CD4-positive, alpha-beta memory T cell (primary cell): ENCODE measurements at regions not wholly inside any gene's neighbourhood (a gene's known extent, or its start where the extent isn't known, plus 50 kb on each side); places are given as distances from the start of the nearest gene placed in this dataset.

Source experiments
- CTCF ChIA-PET: fragments of 350-600 bp; sonication (Branson Sonifier 250); formaldehyde crosslinking; loops from one replicate; lab custom pipeline; 2021; ENCODE audit warnings: inconsistent platforms; ENCODE audit not compliant: partially characterized antibody; lab: Charles Lee
- POLR2A ChIA-PET: fragments of 350-600 bp; sonication (Branson Sonifier 250); formaldehyde crosslinking; loops from one replicate; lab custom pipeline; 2021; ENCODE audit not compliant: partially characterized antibody; lab: Charles Lee
- DNase-seq, 5 donors: peaks; one replicate each; pipeline versions ENCODE4 v3.0.0 to v3.0.0-alpha.2; 2020 to 2022; ENCODE audit warnings: mixed read lengths in 1 of 5
- H3K27ac ChIP-seq: one replicate; pipeline ENCODE4 v1.7.0; 2013; ENCODE audit warnings: low read depth, low read length
- H3K27me3 ChIP-seq: 2 replicates; pipeline ENCODE4 v1.7.0; 2013; ENCODE audit warnings: mild to moderate bottlenecking, low read length, moderate library complexity; ENCODE audit not compliant: insufficient read depth
- H3K36me3 ChIP-seq: 2 replicates; pipeline ENCODE4 v1.7.0; 2013; ENCODE audit warnings: mild to moderate bottlenecking, low read length, moderate library complexity; ENCODE audit not compliant: insufficient read depth
- H3K4me1 ChIP-seq: 2 replicates; pipeline ENCODE4 v1.7.0; 2013; ENCODE audit warnings: mild to moderate bottlenecking, low read length, moderate library complexity; ENCODE audit not compliant: insufficient read depth
- H3K4me3 ChIP-seq, 2 donors: one replicate each; pipeline ENCODE4 v1.7.0; 2013; ENCODE audit warnings: low read length in 2 of 2, mild to moderate bottlenecking in 1 of 2
- H3K9me3 ChIP-seq, 2 donors: one replicate each; pipeline ENCODE4 v1.7.0; 2013; ENCODE audit warnings: low read length in 2 of 2, control low read depth in 1 of 2; ENCODE audit not compliant: control insufficient read depth in 1 of 2
- H3K27ac Mint-ChIP-seq, 7 donors: one replicate each; pipeline ENCODE4 v1.8.0; 2020 to 2021; ENCODE audit warnings: mixed read lengths in 7 of 7, mild to moderate bottlenecking in 6 of 7, inconsistent platforms in 3 of 7, moderate library complexity in 3 of 7
- H3K27me3 Mint-ChIP-seq, 2 donors: one replicate each; pipeline ENCODE4 v1.8.0; 2020 to 2021; ENCODE audit warnings: mixed read lengths in 2 of 2
- H3K36me3 Mint-ChIP-seq, 2 donors: one replicate each; pipeline ENCODE4 v1.8.0; 2020 to 2021; ENCODE audit warnings: mixed read lengths in 2 of 2, inconsistent platforms in 1 of 2, mild to moderate bottlenecking in 1 of 2
- H3K4me1 Mint-ChIP-seq, 4 donors: one replicate each; pipeline ENCODE4 v1.8.0; 2020 to 2021; ENCODE audit warnings: mixed read lengths in 4 of 4, mild to moderate bottlenecking in 1 of 4
- H3K4me3 Mint-ChIP-seq, 8 donors: one replicate each; pipeline ENCODE4 v1.8.0; 2020 to 2021; ENCODE audit warnings: mixed read lengths in 8 of 8, mild to moderate bottlenecking in 7 of 8, moderate library complexity in 6 of 8, inconsistent platforms in 3 of 8
- H3K9me3 Mint-ChIP-seq, 8 donors: one replicate each; pipeline ENCODE4 v1.8.0; 2020 to 2021; ENCODE audit warnings: mixed read lengths in 8 of 8, mild to moderate bottlenecking in 5 of 8, inconsistent platforms in 3 of 8, moderate library complexity in 1 of 8
- intact Hi-C: fragments of 100-400 bp; cut with micrococcal nuclease; formaldehyde crosslinking; loops from one replicate; pipeline ENCODE4 v1.15.1; 2023

- intact Hi-C loops = no loop called here
These were observed 201.7 kb downstream of the NUAK1 start for GRCh38 chr12:105937009-105937408.

GRCh38 chr12:105939181-105939721, 199.5 kb downstream of the NUAK1 start:
- Mint-ChIP-seq H3K9me3 (peaks cover 0 to 2% (median 0%) of the 10 kb centered on the region in 8 donors), H3K27me3 (no peaks in the 10 kb centered on the region), H3K4me1 (no peaks in the 10 kb centered on the region), H3K36me3 (no peaks in the 10 kb centered on the region), H3K4me3 (no peak overlapping the region), H3K27ac (no peak overlapping the region)
- no peak overlapping the region for H3K4me3 ChIP-seq
- H3K36me3 ChIP-seq = no peaks in the 10 kb centered on the region
- no peaks in the 10 kb centered on the region for H3K27me3 ChIP-seq
- H3K27ac ChIP-seq = no peak overlapping the region
- intact Hi-C loops = no loop called here
- ChIA-PET CTCF (no interaction called here), POLR2A (no interaction called here)
- no peak for DNase-seq
- H3K4me1 ChIP-seq = no peaks in the 10 kb centered on the region
- H3K9me3 ChIP-seq = no peaks in the 10 kb centered on the region

More at GRCh38 chr12:105937009-105937408, 201.7 kb downstream of the NUAK1 start:
- Mint-ChIP-seq H3K27me3 (no peaks in the 10 kb centered on the region), H3K27ac (no peak overlapping the region), H3K4me1 (no peaks in the 10 kb centered on the region), H3K9me3 (peaks cover 0 to 1% (median 0%) of the 10 kb centered on the region in 8 donors), H3K36me3 (no peaks in the 10 kb centered on the region), H3K4me3 (no peak overlapping the region)
- Histone ChIP-seq H3K4me3 (no peak overlapping the region), H3K4me1 (no peaks in the 10 kb centered on the region), H3K27me3 (no peaks in the 10 kb centered on the region), H3K27ac (no peak overlapping the region), H3K9me3 (no peaks in the 10 kb centered on the region), H3K36me3 (no peaks in the 10 kb centered on the region)
- no peak for DNase-seq
- POLR2A ChIA-PET = no interaction called here
- CTCF ChIA-PET = interaction anchor here (0.8 kb wide), 1 partner anchor 14 kb away, joined by 3 read pairs; no protein-coding TSS in a partner anchor

GRCh38 chr12:105942281-105942680, 196.5 kb downstream of the NUAK1 start:
- Histone ChIP-seq H3K9me3 (no peaks in the 10 kb centered on the region), H3K36me3 (no peaks in the 10 kb centered on the region), H3K27me3 (no peaks in the 10 kb centered on the region), H3K4me3 (no peak overlapping the region), H3K27ac (no peak overlapping the region), H3K4me1 (no peaks in the 10 kb centered on the region)
- no peak overlapping the region for H3K27ac Mint-ChIP-seq
- peaks cover 0 to 2% of the 10 kb centered on the region in 2 donors for H3K27me3 Mint-ChIP-seq
- ChIA-PET CTCF (no interaction called here), POLR2A (no interaction called here)
- no peak for DNase-seq
- no peaks in the 10 kb centered on the region for H3K4me1 Mint-ChIP-seq
- peaks cover 0 to 8% (median 0%) of the 10 kb centered on the region in 8 donors for H3K9me3 Mint-ChIP-seq
- H3K4me3 Mint-ChIP-seq = no peak overlapping the region
- intact Hi-C loops = no loop called here
- H3K36me3 Mint-ChIP-seq = no peaks in the 10 kb centered on the region

- Mint-ChIP-seq H3K4me1 (no peaks in the 10 kb centered on the region), H3K9me3 (peaks cover 0 to 8% (median under 1%) of the 10 kb centered on the region in 8 donors), H3K36me3 (no peaks in the 10 kb centered on the region), H3K4me3 (no peak overlapping the region), H3K27ac (no peak overlapping the region), H3K27me3 (peaks cover 0 to 2% of the 10 kb centered on the region in 2 donors)
- H3K4me1 ChIP-seq = no peaks in the 10 kb centered on the region
- CTCF ChIA-PET = no interaction called here
- POLR2A ChIA-PET = no interaction called here
- DNase-seq = no peak
- no peak overlapping the region for H3K4me3 ChIP-seq
- H3K27me3 ChIP-seq = no peaks in the 10 kb centered on the region
- no peak overlapping the region for H3K27ac ChIP-seq
- no peaks in the 10 kb centered on the region for H3K36me3 ChIP-seq
- intact Hi-C loops = no loop called here
- no peaks in the 10 kb centered on the region for H3K9me3 ChIP-seq
These were observed 195.2 kb downstream of the NUAK1 start for GRCh38 chr12:105943525-105943924.

GRCh38 chr12:105944628-105945027, 194.1 kb downstream of the NUAK1 start:
- intact Hi-C loops = no loop called here
- DNase-seq = no peak
- H3K36me3 ChIP-seq = no peaks in the 10 kb centered on the region
- Mint-ChIP-seq H3K27me3 (peaks cover 0 to 2% of the 10 kb centered on the region in 2 donors), H3K9me3 (peaks cover 0 to 8% (median 4%) of the 10 kb centered on the region in 8 donors), H3K36me3 (no peaks in the 10 kb centered on the region), H3K4me3 (no peak overlapping the region), H3K4me1 (no peaks in the 10 kb centered on the region), H3K27ac (no peak overlapping the region)
- H3K4me1 ChIP-seq = no peaks in the 10 kb centered on the region
- no peak overlapping the region for H3K4me3 ChIP-seq
- no peak overlapping the region for H3K27ac ChIP-seq
- CTCF ChIA-PET = no interaction called here
- H3K27me3 ChIP-seq = no peaks in the 10 kb centered on the region
- POLR2A ChIA-PET = no interaction called here
- no peaks in the 10 kb centered on the region for H3K9me3 ChIP-seq

GRCh38 chr12:105945880-105946279, 192.9 kb downstream of the NUAK1 start:
- Mint-ChIP-seq H3K4me3 (no peak overlapping the region), H3K36me3 (no peaks in the 10 kb centered on the region), H3K4me1 (no peaks in the 10 kb centered on the region), H3K27me3 (peaks cover 0 to 2% of the 10 kb centered on the region in 2 donors), H3K27ac (no peak overlapping the region), H3K9me3 (peaks cover 0 to 8% (median 4%) of the 10 kb centered on the region in 8 donors)
- ChIA-PET POLR2A (no interaction called here), CTCF (no interaction called here)
- Histone ChIP-seq H3K27ac (no peak overlapping the region), H3K9me3 (no peaks in the 10 kb centered on the region), H3K27me3 (no peaks in the 10 kb centered on the region), H3K4me3 (no peak overlapping the region), H3K36me3 (no peaks in the 10 kb centered on the region), H3K4me1 (no peaks in the 10 kb centered on the region)
- intact Hi-C loops = no loop called here
- no peak for DNase-seq

GRCh38 chr12:105946493-105946901, 192.3 kb downstream of the NUAK1 start:
- intact Hi-C loops = no loop called here
- ChIA-PET CTCF (no interaction called here), POLR2A (no interaction called here)
- Mint-ChIP-seq H3K36me3 (no peaks in the 10 kb centered on the region), H3K27ac (no peak overlapping the region), H3K4me1 (no peaks in the 10 kb centered on the region), H3K9me3 (peaks cover 0 to 8% (median 4%) of the 10 kb centered on the region in 8 donors), H3K4me3 (no peak overlapping the region), H3K27me3 (peaks cover 0 to 2% of the 10 kb centered on the region in 2 donors)
- Histone ChIP-seq H3K4me3 (no peak overlapping the region), H3K36me3 (no peaks in the 10 kb centered on the region), H3K27me3 (no peaks in the 10 kb centered on the region), H3K27ac (no peak overlapping the region), H3K4me1 (no peaks in the 10 kb centered on the region), H3K9me3 (no peaks in the 10 kb centered on the region)
- no peak for DNase-seq
